K562 (cell line): ENCODE measurements at regions not wholly inside any gene's neighbourhood (a gene's known extent, or its start where the extent isn't known, plus 50 kb on each side); places are given as distances from the start of the nearest gene placed in this dataset.

Source experiments
- ATAC-seq: fragments of 200-7000 bp; cut with Tn5 transposase; 3 replicates; pipeline ENCODE4 v1.9.1; 2020; ENCODE audit warnings: moderate library complexity
- BruUV-seq: library from RNA; stranded (reverse); fragments of 400-500 nt; replicated peaks from 2 replicates; lab custom pipeline; 2021; lab: Mats Ljungman, UMichigan
- CTCF ChIA-PET: fragments of 300-600 bp; formaldehyde crosslinking; extraction: SDS; loops from one replicate; lab custom pipeline; 2021; ENCODE audit warnings: low intra/inter-chr PET ratio; lab: Yijun Ruan, JAX
- POLR2A ChIA-PET: fragments of 300-600, 350-650 bp; sonication (Branson Sonifier 250); formaldehyde crosslinking; extraction: SDS; loops from one replicate; lab custom pipeline; 2021; ENCODE audit warnings: antibody characterized with exemption, inconsistent platforms; lab: Yijun Ruan, JAX
- DNase-seq, 4 experiments: peaks; one replicate each; pipeline versions ENCODE4 v3.0.0 to v3.0.0-alpha.2; 2011 to 2018; ENCODE audit warnings: low spot score in 3 of 4, mixed read lengths in 3 of 4; ENCODE audit errors: extremely low read depth in 1 of 4
- FAIRE-seq: peaks from 2 replicates; lab custom pipeline; 2011; peaks lifted over from hg19 to GRCh38; lab: Jason Lieb, UNC
- H2AFZ ChIP-seq: 2 replicates; pipeline ENCODE4 v1.6.0; 2011; ENCODE audit warnings: low read depth, low read length, control low read depth, inconsistent platforms
- H3K27ac ChIP-seq: fragments of 200-600 bp; 3 replicates; pipeline ENCODE4 v1.8.0; 2011; ENCODE audit warnings: low read depth, mild to moderate bottlenecking, control low read depth, inconsistent platforms, low read length, moderate library complexity, mixed read lengths; ENCODE audit errors: extremely low read depth
- H3K27me3 ChIP-seq, 2 experiments: fragments of 300-600 bp in 1 of 2; 2 replicates in 1 of 2; 3 replicates in 1 of 2; pipeline versions ENCODE4 v1.6.0 to v1.8.0; 2011; ENCODE audit warnings: inconsistent platforms in 2 of 2, low read length in 2 of 2, mild to moderate bottlenecking in 1 of 2, mixed read lengths in 1 of 2, moderate library complexity in 1 of 2; ENCODE audit not compliant: control insufficient read depth in 2 of 2, insufficient read depth in 2 of 2
- H3K36me3 ChIP-seq: fragments of 300-600 bp; 3 replicates; pipeline ENCODE4 v1.8.0; 2011; ENCODE audit warnings: mild to moderate bottlenecking, low read length, inconsistent platforms; ENCODE audit not compliant: control insufficient read depth, insufficient read depth
- H3K4me1 ChIP-seq, 2 experiments: fragments of 200-600 bp in 1 of 2; replicated peaks in 1 of 2; 2 replicates in 1 of 2; 3 replicates in 1 of 2; pipeline versions ENCODE4 v1.5.1 to v1.8.0; 2011; ENCODE audit warnings: inconsistent platforms in 2 of 2, low read length in 2 of 2, mild to moderate bottlenecking in 1 of 2, mixed read lengths in 1 of 2, moderate library complexity in 1 of 2; ENCODE audit not compliant: control insufficient read depth in 2 of 2, insufficient read depth in 2 of 2
- H3K4me2 ChIP-seq: 2 replicates; pipeline ENCODE4 v1.6.1; 2011; ENCODE audit warnings: low read length, control low read depth, inconsistent platforms, mixed read lengths; ENCODE audit not compliant: insufficient read depth
- H3K4me3 ChIP-seq: fragments of 200-600 bp; sonication (generic), shearing (Covaris generic); 2 replicates; pipeline ENCODE4 v1.5.1; 2016; ENCODE audit warnings: control low read depth, inconsistent platforms
- H3K79me2 ChIP-seq: fragments of 200-600 bp; 3 replicates; pipeline ENCODE4 v1.8.0; 2011; ENCODE audit warnings: low read length, inconsistent platforms; ENCODE audit not compliant: control insufficient read depth, insufficient read depth
- H3K9ac ChIP-seq, 2 experiments: 2 replicates each; pipeline versions ENCODE4 v1.6.0 to v1.6.1; 2011; ENCODE audit warnings: low read depth in 2 of 2, low read length in 2 of 2, control low read depth in 1 of 2, inconsistent platforms in 1 of 2, mild to moderate bottlenecking in 1 of 2, mixed read lengths in 1 of 2; ENCODE audit not compliant: insufficient read depth in 1 of 2
- H3K9me1 ChIP-seq: one replicate; pipeline ENCODE4 v1.6.0; 2011; ENCODE audit warnings: inconsistent platforms, mild to moderate bottlenecking, low read length, moderate library complexity; ENCODE audit not compliant: control insufficient read depth, insufficient read depth
- H3K9me3 ChIP-seq: replicated peaks from 2 replicates; pipeline ENCODE4 v1.5.1; 2011; ENCODE audit warnings: low read depth, low read length, inconsistent platforms; ENCODE audit not compliant: control insufficient read depth, insufficient read depth
- H4K20me1 ChIP-seq: replicated peaks from 2 replicates; pipeline ENCODE4 v1.6.1; 2011; ENCODE audit warnings: low read length, inconsistent platforms, mixed read lengths; ENCODE audit not compliant: control insufficient read depth, insufficient read depth
- ARID1B ChIP-seq: fragments of 450-650 bp; IDR thresholded peaks from 2 replicates; pipeline ENCODE4 v1.6.1; 2016; ENCODE audit warnings: antibody characterized with exemption, mild to moderate bottlenecking, inconsistent platforms
- CBFA2T2 ChIP-seq: fragments of 450-650 bp; conservative IDR thresholded peaks from 2 replicates; pipeline ENCODE4 v1.6.1; 2017; ENCODE audit warnings: mild to moderate bottlenecking
- MTF1 ChIP-seq: fragments of 250-450 bp; sonication (Bioruptor Pico); IDR thresholded peaks from 2 replicates; pipeline ENCODE4 v1.9.0; 2021; ENCODE audit warnings: moderate library complexity, mild to moderate bottlenecking, inconsistent platforms, borderline replicate concordance
- PTTG1 ChIP-seq: fragments of 450-650 bp; IDR thresholded peaks from 2 replicates; pipeline ENCODE4 v1.6.1; 2016; ENCODE audit warnings: low read depth, mild to moderate bottlenecking, missing genetic modification characterization, missing compliant biosample characterization
- RFX5 ChIP-seq: IDR thresholded peaks from 2 replicates; pipeline ENCODE4 v1.6.1; 2011; ENCODE audit warnings: low read depth, mild to moderate bottlenecking, improper control_type of control experiment, low read length
- USF2 ChIP-seq: sonication (generic); formaldehyde crosslinking; IDR thresholded peaks from 2 replicates; pipeline ENCODE4 v1.5.0; 2020; ENCODE audit warnings: missing genetic modification reagents
- ZBTB7A ChIP-seq: IDR thresholded peaks from 2 replicates; pipeline ENCODE4 v1.6.1; 2011; ENCODE audit warnings: low read depth, mild to moderate bottlenecking, low read length, moderate library complexity, borderline replicate concordance; ENCODE audit not compliant: control insufficient read depth
- ZNF146 ChIP-seq: IDR thresholded peaks from one replicate; pipeline ENCODE4 v1.6.1; 2018; ENCODE audit warnings: missing compliant biosample characterization; ENCODE audit not compliant: unreplicated experiment
- WGBS: fragments of 100-300 bp; shearing (Covaris generic); methylation state at CpG from one replicate; pipeline ENCODE4 v1.1.6; 2016; ENCODE audit warnings: low coverage, mixed read lengths; ENCODE audit not compliant: insufficient coverage; ENCODE audit errors: missing lambda C conversion rate; 5-methylcytosine and 5-hydroxymethylcytosine counted together
- in situ Hi-C: fragments of 300-500 bp; cut with MboI; formaldehyde crosslinking; loops from 4 replicates; pipeline ENCODE4 v1.15.0; 2018; ENCODE audit warnings: inconsistent platforms, mixed read lengths
- intact Hi-C: fragments of 100-400 bp; cut with micrococcal nuclease; formaldehyde crosslinking; loops from 2 replicates; pipeline ENCODE4 v1.14.2; 2022

GRCh38 chr7:70923181-70923845 is 208.6 kb upstream of the GALNT17 start (continued):
- TF ChIP-seq MTF1 (no peak), ARID1B (no peak)

- no peak overlapping the region for H2AFZ ChIP-seq
- no peak overlapping the region for H3K4me2 ChIP-seq
- H3K4me1 ChIP-seq = no peaks in the 10 kb centered on the region
- CTCF ChIA-PET = no interaction called here
- H4K20me1 ChIP-seq = no peaks in the 10 kb centered on the region; the same call in 1 of the 2 replicates
- H3K9me1 ChIP-seq = no peaks in the 10 kb centered on the region
- FAIRE-seq (no peak), ATAC-seq (no peak), DNase-seq (no peak)
- no peak overlapping the region for H3K27ac ChIP-seq
- H3K4me3 ChIP-seq = no peak overlapping the region
- in situ Hi-C loops = loop anchor here (25.0 kb wide), 1 partner anchor 1238 kb away; no protein-coding TSS in a partner anchor
- no peaks in the 10 kb centered on the region for H3K9me3 ChIP-seq
- no peaks in the 10 kb centered on the region for H3K36me3 ChIP-seq
- intact Hi-C loops = no loop called here
- POLR2A ChIA-PET = no interaction called here
- 1% methylated on average over 5 of the region's 5 CpGs for WGBS
- no peak overlapping the region for H3K9ac ChIP-seq
- H3K79me2 ChIP-seq = no peaks in the 10 kb centered on the region
- no TSS peak for BruUV-seq
- TF ChIP-seq PTTG1 (tag) (no peak), CBFA2T2 (no peak), USF2 (CRISPR knock-in tag) (peak; percentile 44), ZBTB7A (no peak), RFX5 (peak; percentile 87), ZNF146 (CRISPR knock-in tag) (no peak)
- peaks cover 0 to 4% of the 10 kb centered on the region in 2 experiments; a peak in 1 of 5 replicates for H3K27me3 ChIP-seq
Observed at GRCh38 chr7:70925411-70926115, 206.4 kb upstream of the GALNT17 start.
